ENCODE measurements at regions not wholly inside any gene's neighbourhood (a gene's known extent, or its start where the extent isn't known, plus 50 kb on each side); places are given as distances from the start of the nearest gene placed in this dataset.

DNA sequence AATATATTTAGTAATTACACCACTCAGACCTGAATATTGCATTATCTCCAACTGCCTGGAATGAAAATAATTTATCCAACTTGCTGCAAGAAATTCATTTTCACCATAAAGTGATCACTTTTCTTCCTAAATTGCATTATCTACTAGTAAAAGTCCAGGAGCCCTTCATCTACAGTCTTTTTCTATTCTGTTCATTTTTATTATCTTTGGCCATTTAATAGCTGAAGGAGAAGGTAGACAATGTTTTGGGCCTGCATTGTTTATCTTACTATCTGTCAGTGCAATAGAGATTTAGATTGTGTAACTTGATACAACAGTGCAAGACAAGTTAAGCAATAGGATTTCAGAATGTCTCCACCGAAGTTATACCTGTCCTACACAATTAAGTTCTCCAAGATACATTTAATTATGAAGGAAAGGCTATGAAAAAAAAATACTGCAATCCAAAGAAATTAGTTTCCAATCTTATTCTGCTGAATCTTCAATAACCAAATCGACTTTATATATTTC, 1339.7 kb upstream of the CDH6 start:
- DNase-seq (ENCODE audit: low read depth): no peak

DNA sequence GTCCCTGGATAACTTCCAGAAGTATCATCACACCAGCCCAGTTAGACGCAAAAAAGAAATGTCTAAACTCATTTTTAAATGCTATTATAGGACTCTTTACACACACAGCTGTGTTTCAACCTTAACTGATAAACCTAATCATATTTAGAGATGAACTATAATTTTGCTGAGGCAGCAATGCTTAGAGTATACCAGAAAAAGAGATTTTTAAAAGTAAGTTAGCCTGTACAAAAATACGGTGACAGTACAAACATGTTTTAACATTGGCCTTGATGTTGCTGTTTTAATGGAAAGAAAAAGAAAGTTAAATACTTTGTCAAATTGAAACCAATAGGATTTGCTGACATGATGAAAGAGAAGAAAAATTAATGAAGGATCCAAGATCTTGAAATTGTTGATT, 1341.2 kb upstream of the CDH6 start:
- DNase-seq (ENCODE audit: low read depth): no peak

- no peak for DNase-seq (ENCODE audit: low read depth)
Observed at GRCh38 chr5:29845206-29845605, 1348.3 kb upstream of the CDH6 start.

- DNase-seq (ENCODE audit: low read depth): no peak
Observed at GRCh38 chr5:29833394-29833793, 1360.1 kb upstream of the CDH6 start.

- no peak for DNase-seq (ENCODE audit: low read depth)
Observed at GRCh38 chr5:29822521-29822920, 1371.0 kb upstream of the CDH6 start.

DNA sequence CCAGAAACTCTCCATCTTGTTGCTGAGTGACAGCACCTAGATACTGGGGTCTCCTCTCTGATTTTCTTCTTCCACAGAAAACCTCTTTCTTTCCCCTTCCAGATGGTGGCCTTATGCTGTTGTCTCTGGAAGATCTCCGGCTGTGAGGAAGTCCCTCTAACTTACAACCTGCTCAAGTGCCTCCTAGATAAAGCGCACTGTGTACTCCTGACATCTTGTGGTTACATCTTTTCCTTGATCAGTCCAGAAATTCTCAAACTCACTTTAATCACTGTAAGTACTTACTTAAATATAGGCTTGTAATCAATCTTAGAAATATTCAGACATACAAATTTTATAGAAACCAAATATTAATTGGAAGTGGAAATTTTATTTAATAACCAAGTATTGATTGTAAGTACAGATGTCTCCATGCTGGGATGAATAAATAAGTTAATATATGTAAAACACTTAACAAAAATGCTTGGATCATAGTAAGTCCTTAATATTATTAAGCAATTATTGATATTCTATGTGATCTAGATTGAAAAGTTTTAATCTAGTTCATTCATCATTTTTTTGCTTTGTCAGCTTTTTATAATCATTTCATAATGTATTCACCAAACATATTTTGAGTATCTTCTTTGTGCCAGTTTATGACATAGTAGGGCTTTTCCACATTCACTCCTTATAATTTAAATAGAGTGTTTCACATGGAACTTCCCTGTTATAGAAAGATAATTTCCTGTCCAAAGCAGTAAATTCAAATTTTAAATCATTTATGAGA, 1381.4 kb upstream of the CDH6 start:
- no peak for DNase-seq (ENCODE audit: low read depth)

GRCh38 chr5:29805804-29806203, 1387.7 kb upstream of the CDH6 start:
- no peak for DNase-seq (ENCODE audit: low read depth)

GRCh38 chr5:29800752-29801151, 1392.7 kb upstream of the CDH6 start:
- no peak for DNase-seq (ENCODE audit: low read depth)

DNA sequence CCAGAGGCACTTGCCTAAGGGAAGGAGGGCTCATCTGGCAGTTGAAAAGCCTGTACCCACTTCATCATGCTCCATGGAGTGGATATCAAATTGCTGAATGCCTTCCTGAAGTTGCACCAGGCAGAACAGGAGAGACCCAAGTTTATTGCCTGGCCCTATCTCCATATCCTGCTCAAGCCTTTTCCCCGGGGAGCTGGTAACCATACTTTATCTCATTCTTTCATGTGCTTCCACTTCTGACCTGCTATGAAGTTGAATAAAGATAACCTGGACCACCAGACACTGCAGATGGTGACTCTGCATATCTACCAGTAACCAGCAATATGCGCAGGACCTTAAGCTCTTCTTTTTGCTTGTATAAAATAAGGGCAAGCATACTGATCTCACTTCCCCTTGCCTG, 1397.5 kb upstream of the CDH6 start:
- no peak for DNase-seq (ENCODE audit: low read depth)

- DNase-seq (ENCODE audit: low read depth): no peak
Observed at GRCh38 chr5:29795096-29795652, 1398.3 kb upstream of the CDH6 start.

DNA sequence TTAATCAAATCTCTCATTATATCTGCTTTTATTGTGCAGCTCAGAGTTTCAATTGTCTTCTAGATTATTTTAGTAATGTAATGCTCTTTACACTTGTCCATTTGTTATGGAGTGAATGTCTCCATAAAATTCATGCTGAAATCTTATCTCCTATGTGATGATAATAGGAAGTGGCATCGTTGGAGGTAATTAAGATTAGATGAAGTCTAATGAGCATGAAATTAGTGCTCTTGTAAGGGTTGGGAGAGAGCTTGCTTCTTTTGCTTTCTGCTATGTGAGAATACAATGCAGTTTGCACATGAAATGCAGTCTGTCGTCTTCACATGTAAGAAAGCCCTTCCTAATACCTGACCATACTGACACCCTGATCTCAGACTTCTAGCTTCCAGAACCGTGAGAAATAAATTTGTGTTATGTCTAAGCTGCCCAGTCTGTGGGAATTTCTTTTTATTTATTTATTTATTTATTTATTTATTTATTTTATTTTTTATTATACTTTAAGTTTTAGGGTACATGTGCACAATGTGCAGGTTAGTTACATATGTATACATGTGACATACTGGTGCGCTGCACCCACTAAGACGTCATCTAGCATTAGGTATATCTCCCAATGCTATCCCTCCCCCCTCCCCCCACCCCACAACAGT, 1399.2 kb upstream of the CDH6 start:
- no peak for DNase-seq (ENCODE audit: low read depth)

- no peak for DNase-seq (ENCODE audit: low read depth)
Observed at GRCh38 chr5:29790281-29790680, 1403.2 kb upstream of the CDH6 start.

- DNase-seq (ENCODE audit: low read depth): no peak
Observed at GRCh38 chr5:29780401-29780800, 1413.1 kb upstream of the CDH6 start.

- no peak for DNase-seq (ENCODE audit: low read depth)
Observed at GRCh38 chr5:29779141-29779540, 1414.3 kb upstream of the CDH6 start.

GRCh38 chr5:29777373-29777772, 1416.1 kb upstream of the CDH6 start:
- no peak for DNase-seq (ENCODE audit: low read depth)

- no peak for DNase-seq (ENCODE audit: low read depth)
Observed at GRCh38 chr5:29770936-29771335, 1422.5 kb upstream of the CDH6 start.

GRCh38 chr5:29769474-29769873, 1424.0 kb upstream of the CDH6 start:
- no peak for DNase-seq (ENCODE audit: low read depth)

GRCh38 chr5:29758986-29759421, 1434.5 kb upstream of the CDH6 start:
- no peak for DNase-seq (ENCODE audit: low read depth)

DNA sequence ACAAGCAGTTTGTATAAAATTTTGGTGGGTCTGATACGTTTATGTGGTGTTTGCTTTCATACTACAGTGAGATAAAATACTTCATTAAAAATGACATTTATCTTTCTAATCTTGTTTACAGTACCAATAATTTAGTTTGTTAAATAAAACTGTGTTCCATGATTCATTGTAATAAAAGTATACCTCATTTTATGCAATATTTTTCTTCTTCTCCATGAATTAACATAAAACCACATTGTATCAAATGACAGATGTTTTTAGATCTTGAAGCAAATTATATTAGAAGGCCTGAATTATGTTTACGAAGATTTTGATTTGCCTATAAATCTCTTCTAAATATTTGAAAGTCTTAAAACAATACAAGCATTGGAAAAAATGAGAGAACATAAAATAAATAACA, 1443.0 kb upstream of the CDH6 start:
- no peak for DNase-seq (ENCODE audit: low read depth)

DNA sequence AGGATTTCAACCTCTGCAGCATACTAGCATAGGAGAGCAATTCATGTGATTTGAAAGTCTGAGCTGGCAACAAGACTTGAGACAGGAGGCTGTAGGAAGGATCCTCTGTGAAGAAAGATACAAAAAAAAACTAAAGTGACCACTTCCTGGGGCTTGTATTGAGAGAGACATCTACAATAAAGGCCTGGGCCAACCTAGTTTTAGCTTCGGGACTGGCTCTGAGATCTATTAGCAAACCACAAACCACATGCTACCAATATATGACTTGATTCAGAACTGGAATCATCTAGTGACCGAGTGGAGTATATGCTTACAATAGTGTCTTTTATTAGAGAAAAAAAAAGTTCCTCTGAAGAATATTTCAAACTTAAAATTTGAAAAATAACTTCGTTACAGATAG, 1448.9 kb upstream of the CDH6 start:
- DNase-seq (ENCODE audit: low read depth): no peak

DNA sequence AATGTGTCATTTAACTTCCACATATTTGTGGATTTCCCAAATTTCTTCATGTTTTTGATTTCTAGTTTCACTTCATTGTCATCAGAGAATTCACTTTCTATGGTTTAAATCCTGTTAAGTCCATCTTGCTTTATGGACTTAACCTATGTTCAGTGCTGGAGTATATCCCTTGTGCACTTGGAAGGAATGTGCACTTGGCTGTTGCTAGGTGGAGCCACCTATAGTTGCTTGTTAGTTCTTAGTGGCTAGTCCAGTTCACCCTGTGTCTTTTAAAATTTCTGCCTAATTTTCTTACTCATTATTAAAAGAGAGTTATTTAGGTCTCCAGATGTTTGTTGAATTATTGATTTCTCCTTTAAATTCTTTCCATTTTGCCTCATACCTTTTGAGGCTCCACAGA, 1472.5 kb upstream of the CDH6 start:
- no peak for DNase-seq (ENCODE audit: low read depth)

- no peak for DNase-seq (ENCODE audit: low read depth)
Observed at GRCh38 chr5:29719171-29719570, 1474.3 kb upstream of the CDH6 start.

DNA sequence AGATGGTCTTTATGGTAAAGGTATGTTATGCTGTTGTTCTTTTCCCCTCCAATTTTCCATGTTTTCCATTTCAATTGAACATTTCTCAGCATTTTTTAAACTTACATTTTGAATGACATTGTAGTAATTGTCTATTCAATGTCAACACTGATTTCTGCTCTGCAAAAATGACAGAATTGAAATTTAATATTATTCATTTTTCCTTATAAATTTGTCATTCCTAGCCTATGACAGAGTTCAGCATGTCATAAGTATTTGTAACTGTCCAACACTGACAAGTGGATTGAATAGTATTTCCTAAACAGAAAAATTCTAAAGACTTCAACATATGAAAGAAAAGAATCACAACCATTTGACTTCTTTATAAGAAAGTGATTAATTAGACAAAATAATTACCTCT, 1478.3 kb upstream of the CDH6 start:
- no peak for DNase-seq (ENCODE audit: low read depth)

Data from forelimb muscle (tissue), 1 donor.